ENCODE measurements at regions not wholly inside any gene's neighbourhood (a gene's known extent, or its start where the extent isn't known, plus 50 kb on each side); places are given as distances from the start of the nearest gene placed in this dataset.
A peak's percentile ranks its signal among the peaks of the same experiment; 100 is the strongest.

GRCh38 chr16:9469512-9469911 lies 378.1 kb downstream of the HAPSTR1 start:
- DNase-seq (ENCODE audit: low spot score): no peak

- no peak for DNase-seq (ENCODE audit: low spot score)
Measured at GRCh38 chr16:9476744-9477143, 385.3 kb downstream of the HAPSTR1 start.

- no peak for DNase-seq (ENCODE audit: low spot score)
Measured at GRCh38 chr16:9479008-9479407, 387.6 kb downstream of the HAPSTR1 start.

GRCh38 chr16:9480503-9480902 lies 389.1 kb downstream of the HAPSTR1 start:
- no peak for DNase-seq (ENCODE audit: low spot score)

- no peak for DNase-seq (ENCODE audit: low spot score)
Measured at GRCh38 chr16:9481747-9482730, 390.6 kb downstream of the HAPSTR1 start.

GRCh38 chr16:9484426-9484825 lies 393.0 kb downstream of the HAPSTR1 start:
- no peak for DNase-seq (ENCODE audit: low spot score)

- no peak for DNase-seq (ENCODE audit: low spot score)
Measured at GRCh38 chr16:9484881-9485280, 393.4 kb downstream of the HAPSTR1 start.

GRCh38 chr16:9489835-9490467 lies 398.5 kb downstream of the HAPSTR1 start:
- DNase-seq (ENCODE audit: low spot score): peak; percentile 67

- no peak for DNase-seq (ENCODE audit: low spot score)
Measured at GRCh38 chr16:9495824-9496223, 404.4 kb downstream of the HAPSTR1 start.

- DNase-seq (ENCODE audit: low spot score): no peak
Measured at GRCh38 chr16:9497750-9498149, 406.3 kb downstream of the HAPSTR1 start.

- DNase-seq (ENCODE audit: low spot score): no peak
Measured at GRCh38 chr16:9499941-9500593, 408.6 kb downstream of the HAPSTR1 start.

GRCh38 chr16:9500872-9501271 lies 409.4 kb downstream of the HAPSTR1 start:
- no peak for DNase-seq (ENCODE audit: low spot score)

GRCh38 chr16:9503251-9503984 lies 412.0 kb downstream of the HAPSTR1 start:
- DNase-seq (ENCODE audit: low spot score): no peak

- no peak for DNase-seq (ENCODE audit: low spot score)
Measured at GRCh38 chr16:9508328-9508936, 417.0 kb downstream of the HAPSTR1 start.

GRCh38 chr16:9509663-9510062 lies 418.2 kb downstream of the HAPSTR1 start:
- no peak for DNase-seq (ENCODE audit: low spot score)

- no peak for DNase-seq (ENCODE audit: low spot score)
Measured at GRCh38 chr16:9511389-9511788, 419.9 kb downstream of the HAPSTR1 start.

- no peak for DNase-seq (ENCODE audit: low spot score)
Measured at GRCh38 chr16:9516444-9516843, 425.0 kb downstream of the HAPSTR1 start.

- DNase-seq (ENCODE audit: low spot score): peak; percentile 9
Measured at GRCh38 chr16:9518051-9518450, 426.6 kb downstream of the HAPSTR1 start.

GRCh38 chr16:9518581-9518980 lies 427.1 kb downstream of the HAPSTR1 start:
- no peak for DNase-seq (ENCODE audit: low spot score)

GRCh38 chr16:9521749-9522370 lies 430.4 kb downstream of the HAPSTR1 start:
- no peak for DNase-seq (ENCODE audit: low spot score)

- no peak for DNase-seq (ENCODE audit: low spot score)
Measured at GRCh38 chr16:9522614-9523013, 431.2 kb downstream of the HAPSTR1 start.
